SU-DHL-6 (cell line): ENCODE measurements at regions not wholly inside any gene's neighbourhood (a gene's known extent, or its start where the extent isn't known, plus 50 kb on each side); places are given as distances from the start of the nearest gene placed in this dataset.

Experiments
- CTCF ChIP-seq: fragments of 200-600 bp; sonication (generic); IDR thresholded peaks from one replicate; pipeline ENCODE4 v1.5.1; 2017; ENCODE audit warnings: antibody characterized with exemption, mild to moderate bottlenecking, low read length, moderate library complexity; ENCODE audit not compliant: insufficient read depth, poor library complexity, severe bottlenecking
- EZH2phosphoT487 ChIP-seq: fragments of 200-600 bp; sonication (generic), shearing (Covaris generic); conservative IDR thresholded peaks from 2 replicates; pipeline ENCODE4 v1.6.1; 2018; ENCODE audit warnings: mild to moderate bottlenecking, antibody characterized with exemption, low read length, moderate library complexity, mixed read lengths

GRCh38 chr2:215782965-215783364 lies 230.4 kb downstream of the MREG start:
- TF ChIP-seq CTCF (no peak), EZH2phosphoT487 (no peak)
